HAP-1 (cell line): ENCODE measurements at regions not wholly inside any gene's neighbourhood (a gene's known extent, or its start where the extent isn't known, plus 50 kb on each side); places are given as distances from the start of the nearest gene placed in this dataset.
A peak's percentile ranks its signal among the peaks of the same experiment; 100 is the strongest.
"Not testable (repeated sequence)": the region's sequence is repeated elsewhere in the genome, so short reads cannot be mapped to it uniquely, and the experiment has no call there.

Source experiments
- DNase-seq, 2 experiments: peaks; one replicate each; pipeline ENCODE4 v3.0.0-alpha.2; 2016 to 2020; ENCODE audit warnings: low spot score in 2 of 2
- H3K27me3 ChIP-seq: fragments of 250-450 bp; sonication (Bioruptor Pico); 2 replicates; pipeline ENCODE4 v1.5.1; 2020; ENCODE audit warnings: low read depth, mild to moderate bottlenecking, moderate library complexity
- H3K36me3 ChIP-seq: fragments of 250-450 bp; sonication (Bioruptor Pico); replicated peaks from 2 replicates; pipeline ENCODE4 v1.5.1; 2020; ENCODE audit warnings: mild to moderate bottlenecking
- H3K4me1 ChIP-seq: fragments of 250-450 bp; sonication (Bioruptor Pico); 2 replicates; pipeline ENCODE4 v1.5.1; 2020; ENCODE audit warnings: mild to moderate bottlenecking
- H3K4me3 ChIP-seq: fragments of 250-450 bp; sonication (Bioruptor Pico); 2 replicates; pipeline ENCODE4 v1.5.1; 2020; ENCODE audit warnings: mild to moderate bottlenecking, moderate library complexity
- H3K9me3 ChIP-seq: fragments of 250-450 bp; sonication (Bioruptor Pico); 2 replicates; pipeline ENCODE4 v1.5.1; 2020; ENCODE audit warnings: mild to moderate bottlenecking, moderate library complexity
- in situ Hi-C: fragments of 300-500 bp; cut with MboI; formaldehyde crosslinking; loops from 3 replicates; pipeline ENCODE4 v1.14.3; 2020; ENCODE audit warnings: low sequenced_read_pairs, inconsistent platforms, mixed read lengths

- no peaks in the 10 kb centered on the region for H3K36me3 ChIP-seq
These were observed 620.0 kb upstream of the ZNF385D start for GRCh38 chr3:22371036-22371435.

DNA sequence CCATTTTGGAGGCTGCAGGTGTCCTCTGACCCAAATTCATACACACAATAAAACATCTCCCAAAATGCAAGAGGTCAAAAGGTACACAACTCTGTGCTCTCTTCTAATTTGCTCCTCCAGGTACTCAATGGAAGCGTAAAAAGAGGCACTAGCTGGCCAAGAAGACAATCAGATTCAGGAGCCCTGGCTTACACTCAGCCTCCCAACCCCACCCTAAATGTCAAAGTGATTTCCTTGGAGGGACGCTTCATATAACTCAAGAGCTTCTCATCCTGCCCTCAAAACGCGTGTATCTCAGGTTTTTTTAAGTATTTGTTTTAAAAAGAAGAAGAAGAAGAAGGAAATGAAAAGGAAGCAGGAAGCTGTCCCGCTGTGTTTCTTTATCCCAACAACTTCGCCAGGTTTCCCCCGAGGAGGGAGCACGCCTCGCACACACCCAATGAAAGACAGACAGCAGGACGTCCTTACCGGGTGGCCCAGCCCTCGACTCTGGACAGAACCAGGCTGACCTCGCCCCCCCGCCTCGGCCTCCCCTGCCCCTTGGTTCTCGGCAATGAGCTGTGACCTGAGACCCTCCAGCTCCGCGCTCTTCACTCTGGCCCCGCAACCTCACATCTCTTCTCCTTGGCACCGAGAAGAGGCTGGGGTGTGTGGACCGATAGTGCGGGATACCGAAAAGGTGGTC lies 620.7 kb upstream of the ZNF385D start:
- Histone ChIP-seq H3K36me3 (no peaks in the 10 kb centered on the region), H3K4me3 (no peak overlapping the region), H3K27me3 (peaks cover 34% of the 10 kb centered on the region), H3K4me1 (no peaks in the 10 kb centered on the region), H3K9me3 (no peaks in the 10 kb centered on the region)
- no peak for DNase-seq
- in situ Hi-C loops = no loop called here

More at GRCh38 chr3:22371036-22371435, 620.0 kb upstream of the ZNF385D start:
- no peak for DNase-seq
- Histone ChIP-seq H3K4me3 (no peak overlapping the region), H3K9me3 (no peaks in the 10 kb centered on the region), H3K27me3 (peaks cover 34% of the 10 kb centered on the region), H3K4me1 (no peaks in the 10 kb centered on the region)
- in situ Hi-C loops = no loop called here

- no peaks in the 10 kb centered on the region for H3K36me3 ChIP-seq
- in situ Hi-C loops = no loop called here
- H3K4me3 ChIP-seq = no peak overlapping the region
- no peaks in the 10 kb centered on the region for H3K9me3 ChIP-seq
- no peaks in the 10 kb centered on the region for H3K4me1 ChIP-seq
- no peak for DNase-seq
- H3K27me3 ChIP-seq = peaks cover 34% of the 10 kb centered on the region
These were observed 621.5 kb upstream of the ZNF385D start for GRCh38 chr3:22372292-22373062.

GRCh38 chr3:22373182-22373581 lies 622.2 kb upstream of the ZNF385D start:
- no peaks in the 10 kb centered on the region for H3K36me3 ChIP-seq
- H3K27me3 ChIP-seq = peaks cover 34% of the 10 kb centered on the region
- no peaks in the 10 kb centered on the region for H3K4me1 ChIP-seq
- in situ Hi-C loops = no loop called here
- no peak for DNase-seq
- no peak overlapping the region for H3K4me3 ChIP-seq
- H3K9me3 ChIP-seq = no peaks in the 10 kb centered on the region

DNA sequence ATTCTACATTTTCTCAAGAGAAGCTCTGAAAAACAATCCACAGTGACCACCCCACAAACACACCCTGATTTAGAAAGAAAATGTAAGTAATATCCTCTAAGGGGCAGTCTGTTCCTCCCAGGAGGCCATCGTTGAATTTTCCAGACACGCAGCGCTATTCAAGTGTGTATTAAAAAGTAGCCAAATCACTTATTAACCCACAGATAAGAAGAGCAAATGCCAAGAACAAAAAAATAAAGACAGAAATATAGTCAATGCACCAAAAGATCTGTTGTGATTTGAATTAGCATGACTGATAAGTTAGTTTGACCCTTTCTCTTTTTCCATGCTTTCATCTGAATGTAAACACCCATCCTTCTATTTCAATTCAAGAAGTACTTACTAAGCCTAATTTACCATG lies 622.8 kb upstream of the ZNF385D start:
- no peaks in the 10 kb centered on the region for H3K9me3 ChIP-seq
- in situ Hi-C loops = no loop called here

GRCh38 chr3:22377421-22377820 lies 626.4 kb upstream of the ZNF385D start:
- H3K4me3 ChIP-seq = no peak overlapping the region
- H3K27me3 ChIP-seq = peaks cover 13% of the 10 kb centered on the region
- no peak for DNase-seq
- H3K9me3 ChIP-seq = no peaks in the 10 kb centered on the region
- H3K4me1 ChIP-seq = no peaks in the 10 kb centered on the region
- in situ Hi-C loops = no loop called here
- H3K36me3 ChIP-seq = no peaks in the 10 kb centered on the region

More for the DNA sequence above, 622.8 kb upstream of the ZNF385D start:
- H3K4me3 ChIP-seq = no peak overlapping the region
- no peak for DNase-seq
- peaks cover 34% of the 10 kb centered on the region for H3K27me3 ChIP-seq
- no peaks in the 10 kb centered on the region for H3K4me1 ChIP-seq
- H3K36me3 ChIP-seq = no peaks in the 10 kb centered on the region

DNA sequence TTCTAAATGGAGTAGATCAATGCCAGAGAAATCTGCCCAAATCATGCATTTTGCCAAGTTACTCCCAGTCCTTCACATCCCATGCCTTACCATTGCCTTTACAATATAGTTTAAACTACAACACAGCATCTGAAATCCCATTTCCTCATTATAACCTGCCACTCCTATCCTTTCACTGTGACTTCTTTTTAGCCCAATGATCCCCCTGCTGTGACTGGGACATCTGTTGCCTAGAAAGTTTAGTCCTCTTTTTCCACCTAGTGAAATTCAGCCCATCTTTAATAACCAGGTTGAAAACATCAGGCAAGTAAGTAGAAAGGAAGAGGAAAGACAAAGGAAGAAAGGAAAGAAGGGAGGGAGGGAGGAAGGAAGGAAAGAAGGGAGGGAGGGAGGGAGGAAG lies 627.9 kb upstream of the ZNF385D start:
- no peak for DNase-seq
- Histone ChIP-seq H3K4me3 (no peak overlapping the region), H3K36me3 (no peaks in the 10 kb centered on the region), H3K4me1 (no peaks in the 10 kb centered on the region), H3K9me3 (no peaks in the 10 kb centered on the region), H3K27me3 (0 out of 2 replicates have a peak, but pooled peaks cover 3% of the 10 kb centered on the region)
- in situ Hi-C loops = no loop called here

DNA sequence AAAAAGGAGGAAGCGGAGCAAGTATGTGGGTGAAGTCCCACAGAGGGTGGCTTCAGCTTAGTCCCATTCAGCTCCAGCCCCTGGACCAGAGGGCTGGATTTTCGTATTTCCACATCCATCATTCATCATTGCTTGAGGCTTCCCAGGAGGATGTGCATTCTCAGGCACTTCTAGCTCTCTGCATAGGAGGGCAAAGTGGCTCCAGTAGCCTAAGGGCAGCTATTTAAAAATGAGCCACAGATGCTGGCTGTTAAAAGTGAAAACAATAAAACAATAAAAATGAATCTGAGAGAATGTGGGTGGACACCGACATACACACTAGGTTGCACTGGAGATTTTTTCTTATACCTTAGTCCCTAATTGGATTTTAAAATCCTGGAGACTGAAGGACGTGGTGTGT lies 629.2 kb upstream of the ZNF385D start:
- no peaks in the 10 kb centered on the region for H3K27me3 ChIP-seq
- H3K4me3 ChIP-seq = no peak overlapping the region
- no peaks in the 10 kb centered on the region for H3K4me1 ChIP-seq
- no peaks in the 10 kb centered on the region for H3K9me3 ChIP-seq
- DNase-seq = no peak
- in situ Hi-C loops = no loop called here
- no peaks in the 10 kb centered on the region for H3K36me3 ChIP-seq

GRCh38 chr3:22381564-22381963 lies 630.6 kb upstream of the ZNF385D start:
- in situ Hi-C loops, H3K27me3 ChIP-seq, H3K4me3 ChIP-seq: not testable (repeated sequence)

GRCh38 chr3:22383285-22383684 lies 632.3 kb upstream of the ZNF385D start:
- peaks cover 2% of the 10 kb centered on the region for H3K27me3 ChIP-seq
- in situ Hi-C loops = no loop called here
- DNase-seq = no peak
- H3K9me3 ChIP-seq = no peaks in the 10 kb centered on the region
- H3K36me3 ChIP-seq = no peaks in the 10 kb centered on the region
- H3K4me1 ChIP-seq = no peaks in the 10 kb centered on the region
- no peak overlapping the region for H3K4me3 ChIP-seq

More at GRCh38 chr3:22381564-22381963, 630.6 kb upstream of the ZNF385D start:
- not testable (repeated sequence) for H3K36me3 ChIP-seq, H3K4me1 ChIP-seq, H3K9me3 ChIP-seq
- DNase-seq = peak in 1 of 2 experiments; percentile 26

DNA sequence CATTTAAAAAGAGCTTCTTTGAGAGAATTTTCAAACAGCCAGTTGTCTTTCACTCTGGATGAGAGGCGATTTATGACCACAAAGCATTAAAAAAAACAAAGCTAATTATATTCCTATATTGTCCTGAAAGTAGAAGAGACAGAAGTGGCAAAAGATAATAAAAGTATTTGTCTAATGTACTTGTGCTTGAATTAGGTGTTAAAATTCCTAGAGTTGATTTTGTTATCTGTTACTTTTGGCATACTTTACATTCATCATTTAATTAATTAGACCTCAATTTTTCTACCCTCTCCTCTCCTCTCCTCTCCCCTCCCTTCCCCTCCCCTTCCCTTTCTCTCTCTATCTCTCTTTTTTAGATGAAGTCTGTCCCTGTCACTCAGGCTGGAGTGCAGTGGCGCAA lies 635.1 kb upstream of the ZNF385D start:
- Histone ChIP-seq H3K27me3 (peaks cover 5% of the 10 kb centered on the region), H3K9me3 (no peaks in the 10 kb centered on the region), H3K36me3 (no peaks in the 10 kb centered on the region), H3K4me3 (no peak overlapping the region), H3K4me1 (no peaks in the 10 kb centered on the region)
- no peak for DNase-seq
- in situ Hi-C loops = no loop called here

DNA sequence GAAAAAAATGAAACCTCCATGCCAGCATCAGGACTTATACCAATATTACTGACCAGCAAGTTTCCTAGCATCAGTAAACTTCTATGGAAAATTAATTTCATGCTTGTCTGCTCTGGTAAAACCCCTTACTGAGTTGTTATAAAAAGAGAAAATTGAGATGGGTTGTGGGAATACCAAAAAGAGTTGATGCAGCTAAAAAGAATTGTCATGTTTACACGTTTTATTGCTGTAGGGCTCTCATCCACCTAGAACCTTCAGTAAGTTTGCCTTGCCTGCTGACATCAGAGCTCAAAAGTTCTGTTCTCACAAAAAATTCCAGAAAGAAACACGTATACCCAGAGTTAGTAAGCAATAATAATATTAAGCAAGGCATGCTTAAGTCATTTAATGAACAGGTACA lies 641.3 kb upstream of the ZNF385D start:
- no peaks in the 10 kb centered on the region for H3K4me1 ChIP-seq
- no peaks in the 10 kb centered on the region for H3K9me3 ChIP-seq
- in situ Hi-C loops = no loop called here

GRCh38 chr3:22392859-22393258 lies 641.8 kb upstream of the ZNF385D start:
- H3K36me3 ChIP-seq = no peaks in the 10 kb centered on the region
- in situ Hi-C loops = no loop called here
- no peak overlapping the region for H3K4me3 ChIP-seq
- 0 out of 2 replicates have a peak, but pooled peaks cover 3% of the 10 kb centered on the region for H3K27me3 ChIP-seq
- no peaks in the 10 kb centered on the region for H3K4me1 ChIP-seq
- no peak for DNase-seq
- no peaks in the 10 kb centered on the region for H3K9me3 ChIP-seq

More for the DNA sequence above, 641.3 kb upstream of the ZNF385D start:
- H3K36me3 ChIP-seq = no peaks in the 10 kb centered on the region
- H3K4me3 ChIP-seq = no peak overlapping the region
- DNase-seq = no peak
- peaks cover 3% of the 10 kb centered on the region; the same call in 1 of the 2 replicates for H3K27me3 ChIP-seq

DNA sequence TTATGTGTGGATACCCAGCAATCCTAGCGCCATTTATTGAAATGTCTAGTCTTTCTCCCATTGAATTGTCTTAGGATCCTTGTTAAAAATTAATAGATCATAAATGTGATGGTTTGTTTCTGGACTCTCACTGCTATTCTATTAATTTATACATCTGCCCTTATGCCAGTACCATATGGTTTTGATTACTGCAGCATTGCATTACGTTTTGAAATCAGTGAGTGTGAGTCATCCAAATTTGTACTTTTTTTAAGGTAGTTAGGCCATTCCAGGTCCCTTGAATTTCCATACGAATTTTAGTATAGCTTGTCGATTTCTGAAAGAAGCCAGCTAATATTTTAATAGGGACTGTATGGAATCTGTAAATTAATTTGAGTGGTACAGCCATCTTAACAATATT lies 648.6 kb upstream of the ZNF385D start:
- Histone ChIP-seq H3K4me3 (no peak overlapping the region), H3K4me1 (no peaks in the 10 kb centered on the region), H3K36me3 (no peaks in the 10 kb centered on the region), H3K27me3 (no peaks in the 10 kb centered on the region), H3K9me3 (no peaks in the 10 kb centered on the region)
- no peak for DNase-seq
- in situ Hi-C loops = no loop called here
